Stomach (tissue), 8 donors: ENCODE measurements at regions not wholly inside any gene's neighbourhood (a gene's known extent, or its start where the extent isn't known, plus 50 kb on each side); places are given as distances from the start of the nearest gene placed in this dataset.

ENCODE experiments used
- DNase-seq, 2 donors: peaks; one replicate each; pipeline versions ENCODE4 v3.0.0 to v3.0.0-alpha.2; 2013 to 2019
- H3K27ac ChIP-seq, 5 donors: fragments of 200-600 bp in 4 of 5; sonication (generic) in 4 of 5; one replicate each; pipeline ENCODE4 v1.5.1; 2013 to 2019; ENCODE audit warnings: mild to moderate bottlenecking in 1 of 5, moderate library complexity in 1 of 5
- H3K27me3 ChIP-seq, 3 donors: fragments of 200-600 bp; sonication (generic); one replicate each; pipeline ENCODE4 v1.5.1; 2017 to 2019; ENCODE audit warnings: mixed run types in 1 of 3
- H3K36me3 ChIP-seq, 4 donors: fragments of 200-600 bp; sonication (generic); 1 replicate in 3 of 4; 2 replicates in 1 of 4; pipeline ENCODE4 v1.5.1; 2016 to 2019
- H3K4me1 ChIP-seq, 4 donors: fragments of 200-600 bp; sonication (generic); one replicate each; pipeline ENCODE4 v1.5.1; 2016 to 2019
- H3K4me3 ChIP-seq, 4 donors: fragments of 200-600 bp; sonication (generic) in 3 of 4; one replicate each; pipeline ENCODE4 v1.5.1; 2016 to 2019; ENCODE audit warnings: mild to moderate bottlenecking in 1 of 4
- H3K9me3 ChIP-seq, 4 donors: fragments of 200-600 bp; sonication (generic); one replicate each; pipeline ENCODE4 v1.5.1; 2016 to 2019
- CTCF ChIP-seq, 7 experiments: fragments of 450-650 bp in 4 of 7; fragments of 200-600 bp in 3 of 7; sonication (generic) in 3 of 7; IDR thresholded peaks; one replicate each; pipeline ENCODE4 v1.5.1; 2016 to 2019; ENCODE audit warnings: antibody characterized with exemption in 7 of 7, control low read depth in 2 of 7, mild to moderate bottlenecking in 1 of 7
- EP300 ChIP-seq: sonication (generic); formaldehyde crosslinking; IDR thresholded peaks from one replicate; pipeline ENCODE4 v1.6.1; 2017; ENCODE audit warnings: antibody characterized with exemption
- POLR2A ChIP-seq, 4 donors: fragments of 450-650 bp; IDR thresholded peaks; one replicate each; pipeline ENCODE4 v1.6.1; 2016; ENCODE audit warnings: antibody characterized with exemption in 4 of 4, control low read depth in 2 of 4, mild to moderate bottlenecking in 1 of 4, moderate library complexity in 1 of 4
- POLR2AphosphoS5 ChIP-seq, 3 donors: sonication (generic); formaldehyde crosslinking; IDR thresholded peaks; one replicate each; pipeline ENCODE4 v1.6.1; 2016; ENCODE audit warnings: antibody characterized with exemption in 3 of 3
- WGBS, 5 donors: extraction: QIAGEN DNeasy Blood & Tissue Kit in 3 of 5; methylation state at CpG; one replicate each; pipeline versions ENCODE4 v1.1.5 to v1.1.7; 2013 to 2018; 5-methylcytosine and 5-hydroxymethylcytosine counted together
- intact Hi-C: fragments of 100-400 bp; cut with DNase I; formaldehyde crosslinking; loops from one replicate; pipeline ENCODE4 v1.15.1; 2023; ENCODE audit warnings: low total_unique reads
- donor health status: healthy with polysubstance abuse.
- donor health status: Bipolar disorder and iron deficiency.
- donor health status: healthy.

GRCh38 chr7:31186202-31186601 lies 134.1 kb downstream of the ADCYAP1R1 start:
- Histone ChIP-seq H3K4me3 (no peak overlapping the region), H3K4me1 (no peaks in the 10 kb centered on the region), H3K36me3 (no peaks in the 10 kb centered on the region), H3K27ac (no peak overlapping the region), H3K9me3 (no peaks in the 10 kb centered on the region), H3K27me3 (no peaks in the 10 kb centered on the region)
- intact Hi-C loops, result no loop called here
- 0 to 24% (median 14%) methylated on average over 1 of the region's 1 CpG for WGBS, 5 donors
- no peak for TF ChIP-seq EP300
- TF ChIP-seq CTCF (IDR thresholded peaks at IDR 0.05), result no peak
- TF ChIP-seq POLR2AphosphoS5 (IDR thresholded peaks at IDR 0.05), result no peak
- no peak for TF ChIP-seq POLR2A (IDR thresholded peaks at IDR 0.05)
- no peak for DNase-seq

GRCh38 chr7:31175672-31176071 lies 123.6 kb downstream of the ADCYAP1R1 start:
- intact Hi-C loops, result no loop called here

GRCh38 chr7:31171984-31172383 lies 119.9 kb downstream of the ADCYAP1R1 start:
- Histone ChIP-seq H3K27me3 (no peaks in the 10 kb centered on the region), H3K27ac (no peak overlapping the region), H3K36me3 (no peaks in the 10 kb centered on the region), H3K4me1 (no peaks in the 10 kb centered on the region), H3K4me3 (no peak overlapping the region), H3K9me3 (no peaks in the 10 kb centered on the region)
- WGBS, 5 donors, result 70 to 84% (median 77%) methylated on average over 3 of the region's 3 CpGs
- DNase-seq, result no peak
- TF ChIP-seq EP300, result no peak
- no peak for TF ChIP-seq POLR2AphosphoS5 (IDR thresholded peaks at IDR 0.05)
- no peak for TF ChIP-seq CTCF (IDR thresholded peaks at IDR 0.05)
- TF ChIP-seq POLR2A (IDR thresholded peaks at IDR 0.05), result no peak
- intact Hi-C loops, result no loop called here

More at GRCh38 chr7:31175672-31176071, 123.6 kb downstream of the ADCYAP1R1 start:
- Histone ChIP-seq H3K4me1 (no peaks in the 10 kb centered on the region), H3K27me3 (no peaks in the 10 kb centered on the region), H3K4me3 (no peak overlapping the region), H3K9me3 (no peaks in the 10 kb centered on the region), H3K27ac (no peak overlapping the region), H3K36me3 (no peaks in the 10 kb centered on the region)
- no peak for DNase-seq
- 43 to 57% (median 53%) methylated on average over 3 of the region's 3 CpGs for WGBS, 5 donors
- TF ChIP-seq POLR2AphosphoS5 (IDR thresholded peaks at IDR 0.05), result no peak

GRCh38 chr7:31171216-31171785 lies 119.2 kb downstream of the ADCYAP1R1 start:
- TF ChIP-seq CTCF (IDR thresholded peaks at IDR 0.05) (no peak), POLR2A (IDR thresholded peaks at IDR 0.05) (no peak), EP300 (no peak), POLR2AphosphoS5 (IDR thresholded peaks at IDR 0.05) (no peak)
- DNase-seq, result no peak
- Histone ChIP-seq H3K27ac (no peak overlapping the region), H3K9me3 (no peaks in the 10 kb centered on the region), H3K36me3 (no peaks in the 10 kb centered on the region), H3K27me3 (peaks cover 0 to 6% (median 0%) of the 10 kb centered on the region in 3 donors), H3K4me3 (no peak overlapping the region), H3K4me1 (no peaks in the 10 kb centered on the region)
- intact Hi-C loops, result no loop called here
- WGBS, 5 donors, result 80 to 85% (median 84%) methylated on average over 9 of the region's 9 CpGs
